ENCODE measurements at regions not wholly inside any gene's neighbourhood (a gene's known extent, or its start where the extent isn't known, plus 50 kb on each side); places are given as distances from the start of the nearest gene placed in this dataset.

GRCh38 chr6:6801005-6801335, 212.4 kb downstream of the LY86 start:
- intact Hi-C loops (cut with DNase I, micrococcal nuclease) = no loop called here
- Histone ChIP-seq H3K4me3 (no peak overlapping the region), H3K4me1 (ENCODE audit: low read depth) (no peaks in the 10 kb centered on the region), H3K36me3 (ENCODE audit: low read depth) (no peaks in the 10 kb centered on the region), H3K9me3 (no peaks in the 10 kb centered on the region)
- ATAC-seq = no peak
- TF ChIP-seq, protein P1, sequence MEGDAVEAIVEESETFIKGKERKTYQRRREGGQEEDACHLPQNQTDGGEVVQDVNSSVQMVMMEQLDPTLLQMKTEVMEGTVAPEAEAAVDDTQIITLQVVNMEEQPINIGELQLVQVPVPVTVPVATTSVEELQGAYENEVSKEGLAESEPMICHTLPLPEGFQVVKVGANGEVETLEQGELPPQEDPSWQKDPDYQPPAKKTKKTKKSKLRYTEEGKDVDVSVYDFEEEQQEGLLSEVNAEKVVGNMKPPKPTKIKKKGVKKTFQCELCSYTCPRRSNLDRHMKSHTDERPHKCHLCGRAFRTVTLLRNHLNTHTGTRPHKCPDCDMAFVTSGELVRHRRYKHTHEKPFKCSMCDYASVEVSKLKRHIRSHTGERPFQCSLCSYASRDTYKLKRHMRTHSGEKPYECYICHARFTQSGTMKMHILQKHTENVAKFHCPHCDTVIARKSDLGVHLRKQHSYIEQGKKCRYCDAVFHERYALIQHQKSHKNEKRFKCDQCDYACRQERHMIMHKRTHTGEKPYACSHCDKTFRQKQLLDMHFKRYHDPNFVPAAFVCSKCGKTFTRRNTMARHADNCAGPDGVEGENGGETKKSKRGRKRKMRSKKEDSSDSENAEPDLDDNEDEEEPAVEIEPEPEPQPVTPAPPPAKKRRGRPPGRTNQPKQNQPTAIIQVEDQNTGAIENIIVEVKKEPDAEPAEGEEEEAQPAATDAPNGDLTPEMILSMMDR (IDR thresholded peaks at IDR 0.05) = no peak
- DNase-seq = no peak

- no peak for DNase-seq
- intact Hi-C loops (cut with DNase I, micrococcal nuclease) = no loop called here
- TF ChIP-seq, protein P1 (IDR thresholded peaks at IDR 0.05) = no peak
- Histone ChIP-seq H3K4me3 (no peak overlapping the region), H3K4me1 (ENCODE audit: low read depth) (no peaks in the 10 kb centered on the region), H3K36me3 (ENCODE audit: low read depth) (no peaks in the 10 kb centered on the region), H3K9me3 (no peaks in the 10 kb centered on the region)
- ATAC-seq = no peak
Measured at GRCh38 chr6:6801635-6802218, 213.2 kb downstream of the LY86 start.

GRCh38 chr6:6803180-6803977, 214.9 kb downstream of the LY86 start:
- intact Hi-C loops (cut with DNase I, micrococcal nuclease) = no loop called here
- DNase-seq (peak; percentile 31 to 81 (median 49)), ATAC-seq (peak; percentile 93)
- H3K4me3 ChIP-seq = no peak overlapping the region
- TF ChIP-seq, protein P1 (IDR thresholded peaks at IDR 0.05) = no peak
- H3K4me1 ChIP-seq (ENCODE audit: low read depth) = no peaks in the 10 kb centered on the region
- H3K9me3 ChIP-seq = no peaks in the 10 kb centered on the region
- H3K36me3 ChIP-seq (ENCODE audit: low read depth) = no peaks in the 10 kb centered on the region

DNA sequence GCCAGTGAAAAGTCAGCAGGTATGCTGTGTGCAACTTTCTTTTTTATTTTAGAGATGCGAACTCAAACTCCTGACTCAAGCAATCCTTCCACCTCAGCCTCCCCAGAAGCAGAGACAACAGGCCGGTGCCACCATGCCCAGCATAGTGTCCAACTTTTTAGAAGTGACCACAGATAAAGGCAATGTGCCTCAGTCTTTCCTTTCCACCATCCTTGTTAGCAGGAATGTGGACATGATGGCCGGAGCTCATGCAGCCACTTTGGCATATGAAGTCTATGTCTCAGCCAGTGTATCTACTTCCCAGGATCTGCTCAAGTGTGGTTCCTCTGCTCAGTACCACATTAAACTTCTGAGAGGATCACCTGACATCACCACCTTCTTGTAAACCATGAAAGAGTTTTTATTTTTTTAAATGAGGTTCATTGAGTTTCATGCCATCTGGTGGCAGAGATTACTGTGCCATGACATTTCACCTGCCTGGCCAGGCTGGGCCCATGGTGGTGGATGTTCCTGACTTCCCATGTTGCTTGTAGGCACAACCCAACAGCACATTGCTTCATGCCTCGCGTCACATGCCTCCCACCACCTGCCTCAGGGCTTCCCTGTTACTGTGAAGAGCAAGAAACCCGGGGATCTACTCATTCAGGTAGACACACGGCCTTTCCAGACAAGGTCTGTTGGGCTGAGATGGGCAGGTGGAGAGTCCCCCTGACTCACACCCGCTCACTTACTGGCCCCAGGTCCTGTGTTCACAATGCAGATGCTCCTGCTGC, 216.5 kb downstream of the LY86 start:
- ATAC-seq (no peak), DNase-seq (no peak)
- Histone ChIP-seq H3K9me3 (no peaks in the 10 kb centered on the region), H3K36me3 (ENCODE audit: low read depth) (no peaks in the 10 kb centered on the region), H3K4me3 (no peak overlapping the region), H3K4me1 (ENCODE audit: low read depth) (no peaks in the 10 kb centered on the region)
- TF ChIP-seq, protein P1 (IDR thresholded peaks at IDR 0.05) = no peak
- intact Hi-C loops (cut with DNase I, micrococcal nuclease) = no loop called here

GRCh38 chr6:6806844-6807518, 218.5 kb downstream of the LY86 start:
- DNase-seq (peak in 1 of 3 donors; percentile 39), ATAC-seq (peak; percentile 11)
- no peaks in the 10 kb centered on the region for H3K9me3 ChIP-seq
- H3K4me1 ChIP-seq (ENCODE audit: low read depth) = peaks cover 5% of the 10 kb centered on the region
- TF ChIP-seq, protein P1 (IDR thresholded peaks at IDR 0.05) = no peak
- H3K36me3 ChIP-seq (ENCODE audit: low read depth) = no peaks in the 10 kb centered on the region
- H3K4me3 ChIP-seq = no peak overlapping the region
- intact Hi-C loops (cut with DNase I, micrococcal nuclease) = no loop called here
